ENCODE measurements at regions not wholly inside any gene's neighbourhood (a gene's known extent, or its start where the extent isn't known, plus 50 kb on each side); places are given as distances from the start of the nearest gene placed in this dataset.

DNA sequence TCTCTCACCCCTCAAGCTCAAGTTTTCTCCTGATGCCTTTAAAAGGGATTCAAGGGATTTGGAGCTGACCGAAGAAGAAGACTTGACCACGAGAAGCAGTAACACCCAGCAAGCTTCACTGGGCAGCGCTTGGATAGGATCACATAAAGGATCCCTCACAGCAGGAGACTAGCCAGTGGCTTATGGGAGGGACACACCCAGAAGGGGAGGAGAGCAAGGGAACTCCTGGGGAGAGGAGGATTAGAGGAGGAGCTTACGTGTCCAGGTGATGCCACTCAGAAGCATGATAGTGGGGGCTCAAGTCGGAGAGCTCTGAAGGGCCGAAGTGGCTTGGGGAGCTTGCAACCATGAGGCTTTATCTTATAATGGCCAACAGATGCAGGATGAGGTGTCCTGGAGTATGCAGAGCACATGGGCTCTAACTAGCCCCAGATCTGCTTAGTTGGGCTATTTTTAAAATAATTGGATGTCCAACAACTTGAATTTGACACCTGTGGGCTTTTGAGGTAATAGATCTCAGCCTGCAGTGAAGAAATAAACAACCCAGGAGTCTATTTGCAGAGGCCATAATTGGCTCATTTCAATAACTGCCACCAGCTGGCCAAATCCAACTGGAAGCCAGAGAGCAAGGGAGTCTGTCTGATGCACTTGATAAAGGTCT, 137.9 kb upstream of the EXOC2 start:
- no peak for DNase-seq (ENCODE audit: low read depth)
- no peak overlapping the region for H3K4me3 ChIP-seq (ENCODE audit: low read depth, low read length)
- TF ChIP-seq CTCF (conservative IDR thresholded peaks at IDR 0.05; ENCODE audit: low read depth, low read length) = no peak

GRCh38 chr6:829656-830055, 136.7 kb upstream of the EXOC2 start:
- no peak for DNase-seq (ENCODE audit: low read depth)
- TF ChIP-seq CTCF (conservative IDR thresholded peaks at IDR 0.05; ENCODE audit: low read depth, low read length) = no peak
- H3K4me3 ChIP-seq (ENCODE audit: low read depth, low read length) = no peak overlapping the region

DNA sequence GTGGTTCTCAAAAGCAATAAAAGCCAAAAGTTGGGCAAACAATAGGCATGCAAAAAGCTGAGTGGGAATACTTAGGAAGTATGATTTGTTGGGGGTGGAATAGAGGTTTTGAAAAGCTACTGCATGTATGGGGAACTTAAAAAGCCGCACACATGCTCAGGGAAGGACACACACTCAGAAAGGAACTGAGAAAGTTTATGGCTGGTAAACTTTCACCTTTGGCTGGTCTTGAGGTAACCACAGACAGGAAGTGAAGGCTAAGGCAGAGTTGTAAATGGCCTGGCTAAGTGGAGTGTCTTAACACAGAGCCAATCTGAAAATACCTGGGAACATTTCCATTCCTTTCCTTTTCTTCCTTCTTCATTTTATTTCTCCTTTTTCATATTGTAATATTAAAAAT, 134.5 kb upstream of the EXOC2 start:
- H3K4me3 ChIP-seq (ENCODE audit: low read depth, low read length) = no peak overlapping the region
- no peak for DNase-seq (ENCODE audit: low read depth)

GRCh38 chr6:819122-819521, 126.2 kb upstream of the EXOC2 start:
- H3K4me3 ChIP-seq (ENCODE audit: low read depth, low read length) = no peak overlapping the region
- TF ChIP-seq CTCF (conservative IDR thresholded peaks at IDR 0.05; ENCODE audit: low read depth, low read length) = no peak
- no peak for DNase-seq (ENCODE audit: low read depth)

More for the DNA sequence above, 134.5 kb upstream of the EXOC2 start:
- no peak for TF ChIP-seq CTCF (conservative IDR thresholded peaks at IDR 0.05; ENCODE audit: low read depth, low read length)

DNA sequence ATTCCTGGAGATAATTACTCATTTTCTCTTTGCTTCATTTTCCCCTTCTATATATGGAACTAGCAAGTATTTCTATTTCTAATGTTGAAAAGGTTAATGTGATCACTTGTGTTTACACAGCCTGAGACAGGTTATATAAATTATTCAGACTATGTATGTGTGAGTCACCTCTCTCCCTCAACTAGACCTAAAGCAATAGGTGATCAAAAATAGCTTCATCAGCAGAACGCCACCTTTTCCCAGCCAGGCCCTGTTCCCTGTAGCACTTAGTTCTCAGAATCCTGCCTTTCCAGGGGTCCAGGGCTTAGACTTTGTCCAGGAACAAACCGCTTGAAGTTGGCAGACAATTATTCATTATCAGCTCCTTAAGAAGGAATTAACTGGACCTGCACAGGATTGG, 125.3 kb upstream of the EXOC2 start:
- no peak for DNase-seq (ENCODE audit: low read depth)
- H3K4me3 ChIP-seq (ENCODE audit: low read depth, low read length) = no peak overlapping the region
- no peak for TF ChIP-seq CTCF (conservative IDR thresholded peaks at IDR 0.05; ENCODE audit: low read depth, low read length)

DNA sequence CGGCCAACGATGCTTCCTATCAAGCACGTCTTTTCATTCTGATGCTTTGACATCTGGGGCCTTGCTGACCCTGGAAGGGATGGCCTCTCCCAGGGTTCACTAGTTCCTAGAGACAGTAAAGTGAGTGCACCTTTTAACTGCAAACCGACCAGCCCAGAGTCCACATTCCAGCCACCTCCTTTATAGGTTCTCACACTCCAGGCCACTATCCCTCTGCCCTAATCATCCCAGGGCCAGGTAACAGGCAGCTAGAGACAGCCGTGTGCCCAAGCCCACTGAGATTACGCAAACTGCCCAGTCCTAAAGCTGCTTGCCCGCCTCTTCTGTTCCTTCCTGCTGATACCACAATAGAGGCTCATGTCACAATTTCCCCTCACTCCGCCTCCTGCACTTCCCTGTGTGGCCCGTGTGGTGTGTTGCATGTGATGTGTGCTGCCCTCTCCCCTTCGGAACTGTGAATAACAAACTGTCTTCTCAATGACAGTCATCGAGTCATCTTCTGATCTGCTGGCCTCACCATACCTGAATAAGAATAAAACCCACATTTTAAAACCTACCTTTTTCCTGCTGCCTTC, 123.7 kb upstream of the EXOC2 start:
- no peak for DNase-seq (ENCODE audit: low read depth)
- TF ChIP-seq CTCF (conservative IDR thresholded peaks at IDR 0.05; ENCODE audit: low read depth, low read length) = no peak
- no peak overlapping the region for H3K4me3 ChIP-seq (ENCODE audit: low read depth, low read length)

- DNase-seq (ENCODE audit: low read depth) = no peak
- peak; percentile 30 for TF ChIP-seq CTCF (conservative IDR thresholded peaks at IDR 0.05; ENCODE audit: low read depth, low read length)
- no peak overlapping the region for H3K4me3 ChIP-seq (ENCODE audit: low read depth, low read length)
These were observed 122.4 kb upstream of the EXOC2 start for GRCh38 chr6:815348-815738.
